Endothelial cell (in vitro differentiated cells): ENCODE measurements at regions not wholly inside any gene's neighbourhood (a gene's known extent, or its start where the extent isn't known, plus 50 kb on each side); places are given as distances from the start of the nearest gene placed in this dataset.

Experiments
- DNase-seq: peaks from one replicate; pipeline ENCODE4 v3.0.0; 2021; ENCODE audit warnings: low spot score
- H3K27ac Mint-ChIP-seq: one replicate; pipeline ENCODE4 v1.8.0; 2021; ENCODE audit warnings: mixed read lengths, inconsistent platforms; ENCODE audit not compliant: unreplicated experiment
- H3K27me3 Mint-ChIP-seq: one replicate; pipeline ENCODE4 v1.8.0; 2021; ENCODE audit warnings: mild to moderate bottlenecking, moderate library complexity, mixed read lengths, inconsistent platforms; ENCODE audit not compliant: unreplicated experiment
- H3K36me3 Mint-ChIP-seq: one replicate; pipeline ENCODE4 v1.8.0; 2021; ENCODE audit warnings: mild to moderate bottlenecking, low read depth, mixed read lengths, inconsistent platforms; ENCODE audit not compliant: unreplicated experiment
- H3K4me1 Mint-ChIP-seq: one replicate; pipeline ENCODE4 v1.8.0; 2021; ENCODE audit warnings: mild to moderate bottlenecking, mixed read lengths, inconsistent platforms; ENCODE audit not compliant: unreplicated experiment
- H3K4me3 Mint-ChIP-seq: one replicate; pipeline ENCODE4 v1.8.0; 2021; ENCODE audit warnings: mild to moderate bottlenecking, mixed read lengths, inconsistent platforms; ENCODE audit not compliant: unreplicated experiment
- H3K9me3 Mint-ChIP-seq: one replicate; pipeline ENCODE4 v1.8.0; 2021; ENCODE audit warnings: mixed read lengths, inconsistent platforms; ENCODE audit not compliant: unreplicated experiment
- CTCF ChIP-seq: fragments of 200-600 bp; sonication (generic); IDR thresholded peaks from one replicate; pipeline ENCODE4 v1.5.0; 2021; ENCODE audit warnings: antibody characterized with exemption; ENCODE audit not compliant: unreplicated experiment

GRCh38 chr16:35910409-35910808 is 2451.0 kb downstream of the TP53TG3F start:
- no peaks in the 10 kb centered on the region for H3K4me1 Mint-ChIP-seq
- no peak overlapping the region for H3K4me3 Mint-ChIP-seq
- no peak for TF ChIP-seq CTCF
- peaks cover 72% of the 10 kb centered on the region for H3K9me3 Mint-ChIP-seq
- H3K27me3 Mint-ChIP-seq: peaks cover 25% of the 10 kb centered on the region
- DNase-seq: no peak
- no peak overlapping the region for H3K27ac Mint-ChIP-seq
- peaks cover 42% of the 10 kb centered on the region for H3K36me3 Mint-ChIP-seq

GRCh38 chr16:35911899-35912298 is 2452.5 kb downstream of the TP53TG3F start:
- DNase-seq: no peak
- Mint-ChIP-seq H3K4me3 (no peak overlapping the region), H3K36me3 (peaks cover 30% of the 10 kb centered on the region), H3K4me1 (no peaks in the 10 kb centered on the region), H3K27me3 (peaks cover 18% of the 10 kb centered on the region), H3K9me3 (peaks cover 57% of the 10 kb centered on the region), H3K27ac (no peak overlapping the region)
- no peak for TF ChIP-seq CTCF

DNA sequence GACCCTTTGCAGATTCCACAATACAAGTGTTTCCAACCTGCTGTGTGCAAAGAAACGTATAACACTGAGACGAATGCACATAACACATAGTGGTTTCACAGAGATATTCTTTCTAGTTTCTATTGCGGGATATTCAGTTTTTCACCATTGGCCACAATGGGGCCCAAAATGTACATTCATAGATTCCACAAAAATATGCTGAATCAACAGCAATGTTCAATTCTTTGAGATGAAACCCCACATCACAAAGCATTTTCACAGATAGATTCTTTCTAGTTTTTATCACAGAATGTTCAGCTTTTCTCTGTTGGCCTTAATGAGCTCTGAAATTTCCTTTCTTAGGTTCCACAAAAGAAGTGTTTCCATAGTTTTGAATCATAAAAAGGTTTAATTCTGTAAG is 2472.3 kb downstream of the TP53TG3F start:
- Mint-ChIP-seq H3K9me3 (peaks cover 7% of the 10 kb centered on the region), H3K4me1 (no peaks in the 10 kb centered on the region), H3K27ac (no peak overlapping the region), H3K36me3 (no peaks in the 10 kb centered on the region), H3K4me3 (no peak overlapping the region), H3K27me3 (no peaks in the 10 kb centered on the region)
- TF ChIP-seq CTCF: no peak
- DNase-seq: no peak
